ENCODE measurements at regions not wholly inside any gene's neighbourhood (a gene's known extent, or its start where the extent isn't known, plus 50 kb on each side); places are given as distances from the start of the nearest gene placed in this dataset.

- no peaks in the 10 kb centered on the region for H3K4me1 ChIP-seq (ENCODE audit: insufficient read depth, low read length)
- BruUV-seq (replicated peaks), result no TSS peak
- TF ChIP-seq U2AF1 (optimal IDR thresholded peaks at IDR 0.05; ENCODE audit: low read depth, low read length) (no peak), ZNF510 (CRISPR knock-in tag; IDR thresholded peaks at IDR 0.05; ENCODE audit: low read depth) (no peak), ZNF263 (CRISPR knock-in tag; IDR thresholded peaks at IDR 0.05) (no peak), FLYWCH1 (CRISPR knock-in tag; IDR thresholded peaks at IDR 0.05) (no peak), PAF1 (CRISPR knock-in tag; IDR thresholded peaks at IDR 0.05) (no peak), TCF7L2 (IDR thresholded peaks at IDR 0.05; ENCODE audit: low read depth, low read length) (no peak), ZNF614 (CRISPR knock-in tag; IDR thresholded peaks at IDR 0.05; ENCODE audit: borderline replicate concordance) (no peak), RXRB (CRISPR knock-in tag; IDR thresholded peaks at IDR 0.05; ENCODE audit: borderline replicate concordance) (no peak), ZNF136 (CRISPR knock-in tag; IDR thresholded peaks at IDR 0.05; ENCODE audit: low read depth) (no peak), DNMT3B (CRISPR knock-in tag; conservative IDR thresholded peaks at IDR 0.05) (no peak), KMT2B (CRISPR knock-in tag; IDR thresholded peaks at IDR 0.05) (no peak), CREB3 (CRISPR knock-in tag; IDR thresholded peaks at IDR 0.05) (no peak), PAXIP1 (CRISPR knock-in tag; conservative IDR thresholded peaks at IDR 0.05) (no peak), MTA3 (CRISPR knock-in tag; IDR thresholded peaks at IDR 0.05) (no peak), SMC3 (IDR thresholded peaks at IDR 0.05; ENCODE audit: low read length) (no peak), RBM39 (IDR thresholded peaks at IDR 0.05; ENCODE audit: low read depth, low read length, poor library complexity, severe bottlenecking) (no peak)
- TF ChIP-seq, protein P1, sequence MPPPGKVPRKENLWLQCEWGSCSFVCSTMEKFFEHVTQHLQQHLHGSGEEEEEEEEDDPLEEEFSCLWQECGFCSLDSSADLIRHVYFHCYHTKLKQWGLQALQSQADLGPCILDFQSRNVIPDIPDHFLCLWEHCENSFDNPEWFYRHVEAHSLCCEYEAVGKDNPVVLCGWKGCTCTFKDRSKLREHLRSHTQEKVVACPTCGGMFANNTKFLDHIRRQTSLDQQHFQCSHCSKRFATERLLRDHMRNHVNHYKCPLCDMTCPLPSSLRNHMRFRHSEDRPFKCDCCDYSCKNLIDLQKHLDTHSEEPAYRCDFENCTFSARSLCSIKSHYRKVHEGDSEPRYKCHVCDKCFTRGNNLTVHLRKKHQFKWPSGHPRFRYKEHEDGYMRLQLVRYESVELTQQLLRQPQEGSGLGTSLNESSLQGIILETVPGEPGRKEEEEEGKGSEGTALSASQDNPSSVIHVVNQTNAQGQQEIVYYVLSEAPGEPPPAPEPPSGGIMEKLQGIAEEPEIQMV (CRISPR knock-in tag; IDR thresholded peaks at IDR 0.05; ENCODE audit: low read depth), result no peak
- TF ChIP-seq, protein P2, sequence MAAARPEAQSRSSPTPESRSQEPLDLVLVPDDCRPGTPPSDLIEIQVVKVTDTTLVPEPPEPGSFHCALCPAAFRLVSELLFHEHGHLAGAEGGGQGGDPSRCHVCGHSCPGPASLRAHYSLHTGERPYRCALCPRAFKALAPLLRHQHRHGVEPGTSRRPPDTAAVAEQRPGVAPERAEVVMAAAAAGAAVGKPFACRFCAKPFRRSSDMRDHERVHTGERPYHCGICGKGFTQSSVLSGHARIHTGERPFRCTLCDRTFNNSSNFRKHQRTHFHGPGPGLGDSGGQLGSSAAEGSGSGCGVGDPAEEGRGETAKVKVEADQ (CRISPR knock-in tag; IDR thresholded peaks at IDR 0.05; ENCODE audit: borderline replicate concordance), result no peak
- H4K20me1 ChIP-seq (ENCODE audit: insufficient read depth, low read length), result no peaks in the 10 kb centered on the region
- H3K27ac ChIP-seq (ENCODE audit: extremely low read length, insufficient read depth, low read length), result no peak overlapping the region
- in situ Hi-C loops (cut with HindIII; ENCODE audit: extremely low pct_ligation_motif_present, low pct_unique_long_range_greater_than_20kb) (no loop called here), intact Hi-C loops (cut with micrococcal nuclease; ENCODE audit: unreplicated experiment) (no loop called here)
- WGBS (ENCODE audit: low lambda C conversion rate), result 29% methylated on average over 14 of the region's 33 CpGs
- H3K4me3 ChIP-seq (replicated peaks in 1 of 3; ENCODE audit: insufficient read depth in 1 of 3, low read depth in 2 of 3, low read length in 3 of 3), result no peak overlapping the region
- H3K9me3 ChIP-seq (ENCODE audit: low read length), result no peaks in the 10 kb centered on the region
- H3K36me3 ChIP-seq (replicated peaks in 1 of 2; ENCODE audit: control insufficient read depth in 1 of 2, insufficient read depth in 2 of 2, low read length in 2 of 2), result no peaks in the 10 kb centered on the region
- DNase-seq (ENCODE audit: low spot score), result no peak
- H3K27me3 ChIP-seq (ENCODE audit: control insufficient read depth in 1 of 2, insufficient read depth in 2 of 2, low read length in 2 of 2), result no peaks in the 10 kb centered on the region; a peak in 1 of 5 replicates
- no peak for FAIRE-seq
- ChIA-PET POLR2A (no interaction called here), CTCF (ENCODE audit: low intra/inter-chr PET ratio, low total read pairs) (no interaction called here)
- no peaks in the 10 kb centered on the region for H3K79me2 ChIP-seq (ENCODE audit: insufficient read depth, low read length)
- ATAC-seq, result no peak
- no peak overlapping the region for H3K4me2 ChIP-seq (ENCODE audit: low read depth, low read length)
- no peak overlapping the region for H3K9ac ChIP-seq (ENCODE audit: insufficient read depth, low read depth, low read length)
- no peak overlapping the region for H2AFZ ChIP-seq (ENCODE audit: low read length)
Measured at GRCh38 chr1:143574891-143575520, 396.8 kb downstream of the FAM72C start.
